Duodenal mucosa (tissue), 2 donors: ENCODE measurements at regions not wholly inside any gene's neighbourhood (a gene's known extent, or its start where the extent isn't known, plus 50 kb on each side); places are given as distances from the start of the nearest gene placed in this dataset.

Source experiments
- H3K27ac ChIP-seq: one replicate; pipeline ENCODE4 v1.7.0; 2013; ENCODE audit warnings: low read depth, low read length
- H3K27me3 ChIP-seq, 2 donors: one replicate each; pipeline ENCODE4 v1.7.0; 2013; ENCODE audit warnings: low read length in 2 of 2, control low read depth in 1 of 2; ENCODE audit not compliant: insufficient read depth in 2 of 2, control insufficient read depth in 1 of 2
- H3K36me3 ChIP-seq, 2 donors: one replicate each; pipeline ENCODE4 v1.7.0; 2013; ENCODE audit warnings: low read length in 2 of 2, control low read depth in 1 of 2; ENCODE audit not compliant: insufficient read depth in 2 of 2, control insufficient read depth in 1 of 2
- H3K4me1 ChIP-seq, 2 donors: one replicate each; pipeline ENCODE4 v1.7.0; 2013; ENCODE audit warnings: low read length in 2 of 2, control low read depth in 1 of 2; ENCODE audit not compliant: insufficient read depth in 2 of 2, control insufficient read depth in 1 of 2
- H3K4me3 ChIP-seq, 2 donors: one replicate each; pipeline ENCODE4 v1.7.0; 2013; ENCODE audit warnings: low read length in 2 of 2, low read depth in 1 of 2
- H3K9ac ChIP-seq, 2 donors: one replicate each; pipeline ENCODE4 v1.7.0; 2013; ENCODE audit warnings: low read length in 2 of 2, low read depth in 1 of 2
- H3K9me3 ChIP-seq, 2 donors: one replicate each; pipeline ENCODE4 v1.7.0; 2013; ENCODE audit warnings: low read length in 2 of 2, control low read depth in 1 of 2; ENCODE audit not compliant: control insufficient read depth in 1 of 2

DNA sequence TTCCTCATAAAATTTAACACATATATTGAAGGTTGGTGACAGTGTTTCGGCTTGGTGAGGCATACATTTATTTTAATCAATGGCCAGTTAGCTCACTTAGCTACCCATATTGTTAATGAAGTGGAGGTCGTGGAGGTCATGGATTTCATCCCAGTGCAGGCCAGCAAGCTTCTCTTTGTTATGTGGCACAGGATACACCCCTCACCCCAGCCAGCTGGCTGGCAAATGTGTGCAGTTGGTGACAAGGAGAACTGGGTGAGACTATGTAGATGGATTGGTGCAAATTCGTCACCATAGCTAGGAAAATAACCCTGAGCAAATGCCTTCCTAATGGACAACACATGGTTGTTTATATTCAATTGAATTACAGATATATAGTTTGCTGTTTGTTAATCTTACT lies 50.5 kb upstream of the FOXP2 start:
- Histone ChIP-seq H3K9ac (no peak overlapping the region), H3K36me3 (no peaks in the 10 kb centered on the region), H3K4me3 (no peak overlapping the region), H3K4me1 (no peaks in the 10 kb centered on the region), H3K9me3 (no peaks in the 10 kb centered on the region), H3K27ac (no peak overlapping the region), H3K27me3 (no peaks in the 10 kb centered on the region)

DNA sequence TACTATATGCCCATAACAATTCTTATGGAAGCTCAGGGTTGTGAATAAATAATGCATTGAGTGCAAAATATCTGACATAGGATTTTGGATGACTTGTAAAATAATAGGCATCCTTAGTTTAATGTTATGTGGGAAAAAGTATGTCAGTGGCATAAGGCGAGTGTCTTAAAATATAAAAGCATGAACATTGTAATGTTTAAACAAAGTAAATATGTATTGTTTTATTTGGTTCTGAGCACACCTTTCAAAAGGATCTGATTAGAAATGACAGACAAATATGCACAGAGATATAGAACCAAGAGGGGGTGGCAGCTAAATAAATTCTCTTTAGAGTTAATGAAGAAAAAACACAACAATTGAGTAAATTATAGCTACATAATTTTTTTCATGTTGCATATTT lies 51.3 kb upstream of the FOXP2 start:
- no peaks in the 10 kb centered on the region for H3K4me1 ChIP-seq
- H3K27me3 ChIP-seq = no peaks in the 10 kb centered on the region
- no peak overlapping the region for H3K4me3 ChIP-seq
- H3K36me3 ChIP-seq = no peaks in the 10 kb centered on the region
- no peak overlapping the region for H3K27ac ChIP-seq
- H3K9ac ChIP-seq = no peak overlapping the region
- no peaks in the 10 kb centered on the region for H3K9me3 ChIP-seq

DNA sequence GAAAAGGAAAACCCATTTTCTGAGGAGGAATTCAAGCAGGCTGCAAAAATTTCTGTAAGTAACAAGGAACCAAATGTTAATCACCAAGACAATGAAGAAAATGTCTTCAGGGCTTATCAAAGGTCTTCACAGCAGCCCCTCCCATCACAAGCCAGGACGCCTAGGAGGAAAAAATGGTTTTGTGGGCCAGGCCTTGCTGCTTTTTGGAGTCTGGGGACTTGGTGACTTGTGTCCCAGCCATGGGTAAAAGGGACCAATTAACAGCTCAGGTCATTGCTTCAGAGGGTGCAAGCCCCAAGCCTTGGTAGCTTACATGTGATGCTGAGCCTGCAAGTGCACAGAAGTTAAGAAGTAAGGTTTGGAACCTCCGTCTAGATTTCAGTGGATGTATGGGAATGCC lies 55.7 kb upstream of the FOXP2 start:
- Histone ChIP-seq H3K4me3 (no peak overlapping the region), H3K27ac (no peak overlapping the region), H3K36me3 (no peaks in the 10 kb centered on the region), H3K4me1 (no peaks in the 10 kb centered on the region), H3K9ac (no peak overlapping the region), H3K27me3 (no peaks in the 10 kb centered on the region), H3K9me3 (no peaks in the 10 kb centered on the region)

DNA sequence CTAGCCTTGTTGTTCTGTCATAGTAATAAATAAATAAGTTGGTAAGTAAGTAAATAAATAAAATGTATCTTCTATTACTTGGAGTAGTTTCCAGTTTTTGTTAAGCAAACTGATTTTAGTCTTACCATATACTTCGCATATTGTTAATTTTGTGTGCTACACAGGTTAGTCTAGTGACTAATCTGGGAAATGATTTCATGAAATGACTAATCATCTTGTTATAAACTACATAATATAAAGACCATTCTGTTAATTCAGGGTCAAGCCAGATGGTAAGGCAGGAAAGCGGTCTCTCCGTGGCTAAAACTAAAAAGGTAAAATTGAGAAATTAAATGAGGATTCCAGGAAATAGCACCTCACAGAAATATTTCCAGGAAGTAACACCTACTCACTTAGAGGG lies 58.5 kb upstream of the FOXP2 start:
- Histone ChIP-seq H3K36me3 (no peaks in the 10 kb centered on the region), H3K4me1 (no peaks in the 10 kb centered on the region), H3K27me3 (no peaks in the 10 kb centered on the region), H3K27ac (no peak overlapping the region), H3K4me3 (no peak overlapping the region), H3K9me3 (no peaks in the 10 kb centered on the region), H3K9ac (no peak overlapping the region)

DNA sequence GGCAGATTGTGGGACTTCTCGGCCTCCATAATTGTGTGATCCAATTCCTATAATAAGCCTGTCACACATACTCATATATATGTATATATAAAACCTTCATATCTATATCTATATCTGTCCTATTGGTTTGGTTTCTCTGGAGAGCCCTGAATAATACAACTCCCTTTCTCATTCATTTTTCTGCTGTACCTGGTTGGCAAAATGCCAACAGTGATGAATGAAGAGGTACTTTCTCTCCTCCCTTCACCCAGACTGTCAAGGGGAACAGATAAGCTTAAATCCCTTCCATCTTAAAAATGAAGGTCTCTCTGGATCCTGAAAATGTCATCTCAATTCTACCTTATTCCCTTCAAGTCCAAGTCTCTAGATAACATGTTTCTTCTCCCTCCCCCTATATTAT lies 60.3 kb upstream of the FOXP2 start:
- Histone ChIP-seq H3K4me1 (no peaks in the 10 kb centered on the region), H3K27me3 (no peaks in the 10 kb centered on the region), H3K27ac (no peak overlapping the region), H3K4me3 (no peak overlapping the region), H3K9ac (no peak overlapping the region), H3K36me3 (no peaks in the 10 kb centered on the region), H3K9me3 (no peaks in the 10 kb centered on the region)

DNA sequence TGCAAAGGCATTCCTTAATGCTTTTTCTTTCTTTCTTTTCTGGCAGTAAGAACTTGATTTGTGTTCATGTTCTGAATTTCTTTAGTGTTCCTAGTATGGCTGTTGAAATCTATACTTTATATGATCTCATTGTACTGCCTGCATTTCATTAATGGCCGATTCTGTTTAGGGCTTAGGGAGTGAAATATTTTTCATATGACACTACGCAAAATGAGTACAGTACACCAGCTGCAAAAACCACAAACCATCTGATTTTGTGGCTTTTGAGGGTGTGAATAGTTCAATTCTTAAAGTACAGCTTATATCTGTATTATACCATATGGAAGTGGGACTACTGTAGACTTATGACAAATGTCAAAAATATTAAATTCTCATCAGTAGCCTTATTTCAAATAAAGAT lies 69.1 kb upstream of the FOXP2 start:
- H3K9me3 ChIP-seq = no peaks in the 10 kb centered on the region
- no peak overlapping the region for H3K27ac ChIP-seq
- no peak overlapping the region for H3K4me3 ChIP-seq
- no peaks in the 10 kb centered on the region for H3K27me3 ChIP-seq
- no peak overlapping the region for H3K9ac ChIP-seq
- H3K36me3 ChIP-seq = no peaks in the 10 kb centered on the region
- H3K4me1 ChIP-seq = peaks cover 0 to 7% of the 10 kb centered on the region in 2 donors

DNA sequence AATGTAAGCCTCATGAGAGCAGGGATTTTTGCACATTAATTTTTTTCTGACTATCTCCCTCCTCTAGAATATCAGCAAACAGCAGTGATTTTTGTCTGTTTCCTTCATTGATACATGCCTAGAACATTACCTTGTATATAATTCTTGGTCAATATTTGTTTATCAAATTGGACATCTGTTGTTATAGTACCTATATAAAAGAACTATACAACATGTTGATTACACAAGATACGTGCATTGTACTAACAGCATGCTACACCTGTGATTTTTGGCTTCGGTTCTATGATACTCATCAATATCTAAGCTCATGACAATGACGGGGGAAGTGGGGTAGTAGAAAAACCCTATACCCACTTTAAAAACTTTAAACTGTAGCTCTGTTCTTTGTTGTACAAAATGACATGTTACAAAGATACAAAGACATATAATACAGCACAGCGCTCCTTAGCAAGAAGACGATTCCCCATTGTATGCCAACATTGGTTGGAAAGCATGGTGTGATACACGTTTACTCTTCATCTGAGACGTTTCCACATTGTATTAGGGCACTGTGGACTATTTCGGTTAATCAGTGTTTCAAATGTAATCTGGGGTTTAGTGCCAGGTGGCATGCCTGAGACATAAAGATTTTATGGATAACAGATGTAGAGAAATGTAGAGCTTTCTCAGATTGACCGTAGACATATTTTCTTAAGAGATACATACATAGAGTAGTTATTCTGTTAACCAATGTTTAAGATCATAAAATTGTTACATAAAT lies 70.5 kb upstream of the FOXP2 start:
- no peak overlapping the region for H3K27ac ChIP-seq
- H3K4me3 ChIP-seq = no peak overlapping the region
- no peaks in the 10 kb centered on the region for H3K36me3 ChIP-seq
- no peaks in the 10 kb centered on the region for H3K9me3 ChIP-seq
- H3K9ac ChIP-seq = no peak overlapping the region
- H3K27me3 ChIP-seq = no peaks in the 10 kb centered on the region
- peaks cover 0 to 7% of the 10 kb centered on the region in 2 donors for H3K4me1 ChIP-seq

DNA sequence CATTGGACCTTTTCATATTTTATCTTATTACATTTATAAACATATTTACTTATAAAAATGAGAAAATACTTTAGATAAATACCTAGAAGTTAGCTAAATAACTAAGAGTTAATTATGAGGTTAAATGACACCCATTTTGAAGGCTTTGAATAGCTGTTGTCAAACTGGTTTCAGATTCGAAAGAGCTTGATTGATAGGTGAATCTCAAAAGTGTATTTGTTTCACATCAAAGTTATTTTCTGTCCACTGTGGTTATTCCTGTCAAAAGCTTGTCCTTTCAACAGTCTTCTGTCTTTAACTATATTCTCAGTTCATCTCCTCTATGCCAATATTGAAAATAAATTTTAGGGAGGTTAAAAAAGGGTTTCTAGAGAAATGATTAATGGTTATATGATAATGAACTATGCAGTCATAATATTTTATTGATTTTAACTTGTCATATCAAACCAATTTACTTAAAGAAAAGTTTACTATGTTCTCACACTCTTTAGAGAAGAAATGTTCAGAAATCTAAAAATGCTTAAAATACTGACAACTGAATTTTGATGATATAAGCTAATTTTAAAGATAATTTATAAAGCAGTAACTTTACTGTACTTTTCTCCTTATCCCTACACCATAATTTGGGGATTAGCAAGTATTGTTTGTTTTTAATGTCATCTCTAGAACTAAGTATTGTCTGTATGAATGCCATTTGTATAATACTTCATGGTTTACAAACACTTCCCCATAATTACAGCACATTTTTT lies 72.0 kb upstream of the FOXP2 start:
- Histone ChIP-seq H3K27ac (no peak overlapping the region), H3K4me3 (no peak overlapping the region), H3K36me3 (no peaks in the 10 kb centered on the region), H3K9me3 (no peaks in the 10 kb centered on the region), H3K9ac (no peak overlapping the region), H3K27me3 (no peaks in the 10 kb centered on the region), H3K4me1 (peaks cover 0 to 7% of the 10 kb centered on the region in 2 donors)

DNA sequence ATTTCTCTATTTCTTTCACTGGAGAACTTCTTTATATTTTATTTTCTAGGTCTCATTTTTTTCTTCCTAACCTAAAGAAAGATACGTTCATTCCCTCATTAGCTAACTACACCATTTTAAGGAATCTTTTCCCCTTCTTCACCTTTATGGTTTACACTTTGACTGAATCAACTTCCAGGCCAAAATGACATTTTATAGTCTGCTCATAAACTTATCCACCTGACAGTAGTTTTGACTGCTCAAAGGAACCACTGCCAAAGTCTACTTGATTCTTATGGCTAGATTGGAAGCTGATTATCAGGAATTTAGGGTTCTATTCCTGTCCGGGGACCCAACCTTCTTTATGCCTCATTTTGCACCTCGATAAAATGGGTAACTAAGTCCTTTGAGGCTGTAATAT lies 73.0 kb upstream of the FOXP2 start:
- Histone ChIP-seq H3K36me3 (no peaks in the 10 kb centered on the region), H3K4me1 (peaks cover 0 to 7% of the 10 kb centered on the region in 2 donors), H3K4me3 (no peak overlapping the region), H3K27me3 (no peaks in the 10 kb centered on the region), H3K27ac (no peak overlapping the region), H3K9me3 (no peaks in the 10 kb centered on the region), H3K9ac (no peak overlapping the region)

DNA sequence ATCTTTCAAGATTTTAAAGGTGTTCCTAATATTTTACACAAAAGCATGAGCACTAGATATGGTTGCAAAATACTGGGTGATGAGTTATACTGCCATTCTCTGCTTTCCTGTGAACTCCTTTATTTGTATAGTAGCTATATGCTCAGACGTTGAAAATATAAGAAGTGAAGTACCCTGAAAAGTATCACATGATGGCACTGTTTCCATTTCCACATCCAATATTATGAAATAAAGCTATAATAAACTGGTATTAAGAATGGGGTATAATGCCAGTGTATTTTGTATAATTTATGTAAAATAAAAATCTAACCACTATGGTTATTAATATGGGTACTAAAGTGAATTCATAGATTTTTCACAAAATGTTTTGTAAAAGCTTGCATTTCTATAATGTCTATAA lies 79.6 kb upstream of the FOXP2 start:
- Histone ChIP-seq H3K36me3 (no peaks in the 10 kb centered on the region), H3K4me1 (no peaks in the 10 kb centered on the region), H3K9me3 (no peaks in the 10 kb centered on the region), H3K27me3 (no peaks in the 10 kb centered on the region), H3K4me3 (no peak overlapping the region), H3K9ac (no peak overlapping the region), H3K27ac (no peak overlapping the region)
